HepG2 (cell line): ENCODE measurements at regions not wholly inside any gene's neighbourhood (a gene's known extent, or its start where the extent isn't known, plus 50 kb on each side); places are given as distances from the start of the nearest gene placed in this dataset.

ENCODE experiments used
- ATAC-seq: fragments of 200-7000 bp; cut with Tn5 transposase; 3 replicates; pipeline ENCODE4 v1.9.1; 2020; ENCODE audit warnings: mild to moderate bottlenecking, moderate library complexity
- BruUV-seq: library from RNA; stranded (reverse); fragments of 400-500 nt; replicated peaks from 2 replicates; lab custom pipeline; 2021; lab: Mats Ljungman, UMichigan
- CTCF ChIA-PET: fragments of 300-600 bp; formaldehyde crosslinking; extraction: SDS; loops from one replicate; lab custom pipeline; 2021; ENCODE audit warnings: low total read pairs, inconsistent platforms, low intra/inter-chr PET ratio; lab: Yijun Ruan, JAX
- POLR2A ChIA-PET: fragments of 350-600 bp; sonication (Branson Sonifier 250); formaldehyde crosslinking; loops from one replicate; lab custom pipeline; 2020; ENCODE audit warnings: antibody characterized with exemption, inconsistent platforms; lab: Yijun Ruan, JAX
- DNase-seq: peaks from one replicate; pipeline ENCODE4 v3.0.0-alpha.2; 2015; ENCODE audit warnings: low spot score
- FAIRE-seq: peaks from 3 replicates; lab custom pipeline; 2011; peaks lifted over from hg19 to GRCh38; lab: Jason Lieb, UNC
- H2AFZ ChIP-seq: one replicate; pipeline ENCODE4 v1.6.1; 2011; ENCODE audit warnings: low read length, inconsistent platforms
- H3K27ac ChIP-seq: fragments of 300-600 bp; 3 replicates; pipeline ENCODE4 v1.8.0; 2011; ENCODE audit warnings: mixed run types, mild to moderate bottlenecking, mixed read lengths, low read length, inconsistent platforms; ENCODE audit not compliant: insufficient read depth; ENCODE audit errors: extremely low read length
- H3K27me3 ChIP-seq, 2 experiments: fragments of 200-600 bp in 1 of 2; 2 replicates in 1 of 2; 3 replicates in 1 of 2; pipeline versions ENCODE4 v1.6.0 to v1.8.0; 2011; ENCODE audit warnings: low read length in 2 of 2, mild to moderate bottlenecking in 2 of 2, moderate library complexity in 2 of 2, inconsistent platforms in 1 of 2; ENCODE audit not compliant: insufficient read depth in 2 of 2, control insufficient read depth in 1 of 2
- H3K36me3 ChIP-seq, 2 experiments: fragments of 200-600 bp in 1 of 2; replicated peaks in 1 of 2; 2 replicates in 1 of 2; 3 replicates in 1 of 2; pipeline versions ENCODE4 v1.5.1 to v1.8.0; 2011; ENCODE audit warnings: low read length in 2 of 2, inconsistent platforms in 1 of 2; ENCODE audit not compliant: insufficient read depth in 2 of 2, control insufficient read depth in 1 of 2
- H3K4me1 ChIP-seq: 2 replicates; pipeline ENCODE4 v1.5.1; 2012; ENCODE audit warnings: low read length, inconsistent platforms; ENCODE audit not compliant: insufficient read depth
- H3K4me2 ChIP-seq: 2 replicates; pipeline ENCODE4 v1.6.0; 2011; ENCODE audit warnings: low read depth, low read length, inconsistent platforms
- H3K4me3 ChIP-seq, 3 experiments: fragments of 200-600 bp in 1 of 3; sonication (generic), shearing (Covaris generic) in 1 of 3; replicated peaks in 1 of 3; 2 replicates each; pipeline ENCODE4 v1.5.1; 2011 to 2016; ENCODE audit warnings: low read length in 3 of 3, inconsistent platforms in 2 of 3, low read depth in 2 of 3, mild to moderate bottlenecking in 2 of 3, control low read depth in 1 of 3, mixed read lengths in 1 of 3; ENCODE audit not compliant: insufficient read depth in 1 of 3
- H3K79me2 ChIP-seq: one replicate; pipeline ENCODE4 v1.6.1; 2011; ENCODE audit warnings: low read length, inconsistent platforms; ENCODE audit not compliant: insufficient read depth
- H3K9ac ChIP-seq: 2 replicates; pipeline ENCODE4 v1.6.0; 2011; ENCODE audit warnings: mild to moderate bottlenecking, low read depth, low read length, inconsistent platforms; ENCODE audit not compliant: insufficient read depth
- H3K9me3 ChIP-seq: 2 replicates; pipeline ENCODE4 v1.5.1; 2012; ENCODE audit warnings: mild to moderate bottlenecking, low read length
- H4K20me1 ChIP-seq: 2 replicates; pipeline ENCODE4 v1.6.0; 2011; ENCODE audit warnings: inconsistent platforms, mild to moderate bottlenecking, low read length, moderate library complexity; ENCODE audit not compliant: insufficient read depth
- ATF1 ChIP-seq: IDR thresholded peaks from 2 replicates; pipeline ENCODE4 v1.6.1; 2016; ENCODE audit warnings: mild to moderate bottlenecking, control low read depth
- MIER2 ChIP-seq: IDR thresholded peaks from 2 replicates; pipeline ENCODE4 v1.6.1; 2016; ENCODE audit warnings: missing biosample characterization, missing genetic modification reagents
- POLR2AphosphoS2 ChIP-seq: IDR thresholded peaks from 2 replicates; pipeline ENCODE4 v1.6.1; 2011; ENCODE audit warnings: low read depth, low read length, improper control_type of control experiment
- SP4 ChIP-seq: sonication (generic); formaldehyde crosslinking; IDR thresholded peaks from 2 replicates; pipeline ENCODE4 v1.8.1; 2023; ENCODE audit warnings: mild to moderate bottlenecking, missing genetic modification reagents
- TBX3 ChIP-seq: fragments of 450-650 bp; IDR thresholded peaks from 2 replicates; pipeline ENCODE4 v1.6.1; 2017; ENCODE audit warnings: antibody characterized with exemption, mild to moderate bottlenecking, inconsistent platforms, borderline replicate concordance
- WGBS: methylation state at CpG from one replicate; pipeline ENCODE4 v1.1.6; 2017; ENCODE audit warnings: low lambda C conversion rate; 5-methylcytosine and 5-hydroxymethylcytosine counted together
- in situ Hi-C: cut with HindIII; loops from 2 replicates; pipeline ENCODE4 v1.10.0; 2017; ENCODE audit warnings: low pct_unique_long_range_greater_than_20kb; ENCODE audit not compliant: extremely low pct_ligation_motif_present
- intact Hi-C: fragments of 100-400 bp; cut with micrococcal nuclease; formaldehyde crosslinking; loops from one replicate; pipeline ENCODE4 v1.10.0; 2022; ENCODE audit not compliant: unreplicated experiment
- TF ChIP-seq, protein P1 (sequence below): sonication (generic); formaldehyde crosslinking; IDR thresholded peaks from 2 replicates; pipeline ENCODE4 v1.9.0; 2022; ENCODE audit warnings: low read depth, missing genetic modification reagents
- TF ChIP-seq, protein P2 (sequence below): sonication (generic); formaldehyde crosslinking; IDR thresholded peaks from 2 replicates; pipeline ENCODE4 v1.4.0; 2020; ENCODE audit warnings: missing genetic modification reagents

DNA sequence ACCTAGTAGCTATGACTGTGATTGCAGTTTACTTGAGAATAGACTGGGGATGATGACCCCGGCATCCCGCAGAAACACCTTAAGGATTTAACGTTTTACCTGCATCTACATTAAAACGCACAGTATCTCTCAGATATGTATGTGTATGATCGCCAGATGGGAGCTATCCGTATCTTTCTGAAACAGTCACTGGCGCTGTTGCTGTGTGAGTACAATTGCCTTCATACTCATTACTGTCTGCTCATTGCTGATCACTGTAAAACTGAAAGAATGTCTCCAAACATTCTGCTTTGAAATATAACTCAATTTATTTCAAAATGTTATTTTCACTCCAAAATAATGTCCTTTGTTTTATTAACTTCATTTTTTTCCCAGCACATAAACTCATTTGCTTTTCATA lies 388.9 kb upstream of the AKR1E2 start:
- POLR2A ChIA-PET, result no interaction called here
- no peaks in the 10 kb centered on the region for H4K20me1 ChIP-seq
- DNase-seq, result no peak
- no peak overlapping the region for H3K27ac ChIP-seq
- no peak overlapping the region for H3K4me3 ChIP-seq
- no peaks in the 10 kb centered on the region for H3K4me1 ChIP-seq
- H3K9ac ChIP-seq, result no peak overlapping the region
- no peak overlapping the region for H2AFZ ChIP-seq
- intact Hi-C loops (no loop called here), in situ Hi-C loops (no loop called here)
- WGBS, result 4% methylated on average over 7 of the region's 7 CpGs
- H3K36me3 ChIP-seq, result no peaks in the 10 kb centered on the region
- no peak for ATAC-seq
- H3K79me2 ChIP-seq, result no peaks in the 10 kb centered on the region
- BruUV-seq, result no TSS peak
- CTCF ChIA-PET, result no interaction called here
- TF ChIP-seq, protein P1, sequence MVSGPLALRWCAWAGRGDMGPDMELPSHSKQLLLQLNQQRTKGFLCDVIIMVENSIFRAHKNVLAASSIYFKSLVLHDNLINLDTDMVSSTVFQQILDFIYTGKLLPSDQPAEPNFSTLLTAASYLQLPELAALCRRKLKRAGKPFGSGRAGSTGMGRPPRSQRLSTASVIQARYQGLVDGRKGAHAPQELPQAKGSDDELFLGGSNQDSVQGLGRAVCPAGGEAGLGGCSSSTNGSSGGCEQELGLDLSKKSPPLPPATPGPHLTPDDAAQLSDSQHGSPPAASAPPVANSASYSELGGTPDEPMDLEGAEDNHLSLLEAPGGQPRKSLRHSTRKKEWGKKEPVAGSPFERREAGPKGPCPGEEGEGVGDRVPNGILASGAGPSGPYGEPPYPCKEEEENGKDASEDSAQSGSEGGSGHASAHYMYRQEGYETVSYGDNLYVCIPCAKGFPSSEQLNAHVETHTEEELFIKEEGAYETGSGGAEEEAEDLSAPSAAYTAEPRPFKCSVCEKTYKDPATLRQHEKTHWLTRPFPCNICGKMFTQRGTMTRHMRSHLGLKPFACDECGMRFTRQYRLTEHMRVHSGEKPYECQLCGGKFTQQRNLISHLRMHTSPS (CRISPR knock-in tag), result no peak
- no peak for TF ChIP-seq TBX3
- TF ChIP-seq, protein P2, sequence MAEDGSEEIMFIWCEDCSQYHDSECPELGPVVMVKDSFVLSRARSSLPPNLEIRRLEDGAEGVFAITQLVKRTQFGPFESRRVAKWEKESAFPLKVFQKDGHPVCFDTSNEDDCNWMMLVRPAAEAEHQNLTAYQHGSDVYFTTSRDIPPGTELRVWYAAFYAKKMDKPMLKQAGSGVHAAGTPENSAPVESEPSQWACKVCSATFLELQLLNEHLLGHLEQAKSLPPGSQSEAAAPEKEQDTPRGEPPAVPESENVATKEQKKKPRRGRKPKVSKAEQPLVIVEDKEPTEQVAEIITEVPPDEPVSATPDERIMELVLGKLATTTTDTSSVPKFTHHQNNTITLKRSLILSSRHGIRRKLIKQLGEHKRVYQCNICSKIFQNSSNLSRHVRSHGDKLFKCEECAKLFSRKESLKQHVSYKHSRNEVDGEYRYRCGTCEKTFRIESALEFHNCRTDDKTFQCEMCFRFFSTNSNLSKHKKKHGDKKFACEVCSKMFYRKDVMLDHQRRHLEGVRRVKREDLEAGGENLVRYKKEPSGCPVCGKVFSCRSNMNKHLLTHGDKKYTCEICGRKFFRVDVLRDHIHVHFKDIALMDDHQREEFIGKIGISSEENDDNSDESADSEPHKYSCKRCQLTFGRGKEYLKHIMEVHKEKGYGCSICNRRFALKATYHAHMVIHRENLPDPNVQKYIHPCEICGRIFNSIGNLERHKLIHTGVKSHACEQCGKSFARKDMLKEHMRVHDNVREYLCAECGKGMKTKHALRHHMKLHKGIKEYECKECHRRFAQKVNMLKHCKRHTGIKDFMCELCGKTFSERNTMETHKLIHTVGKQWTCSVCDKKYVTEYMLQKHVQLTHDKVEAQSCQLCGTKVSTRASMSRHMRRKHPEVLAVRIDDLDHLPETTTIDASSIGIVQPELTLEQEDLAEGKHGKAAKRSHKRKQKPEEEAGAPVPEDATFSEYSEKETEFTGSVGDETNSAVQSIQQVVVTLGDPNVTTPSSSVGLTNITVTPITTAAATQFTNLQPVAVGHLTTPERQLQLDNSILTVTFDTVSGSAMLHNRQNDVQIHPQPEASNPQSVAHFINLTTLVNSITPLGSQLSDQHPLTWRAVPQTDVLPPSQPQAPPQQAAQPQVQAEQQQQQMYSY (CRISPR knock-in tag), result no peak
- no peak for TF ChIP-seq POLR2AphosphoS2
- TF ChIP-seq MIER2 (CRISPR knock-in tag), result no peak
- TF ChIP-seq ATF1 (CRISPR knock-in tag), result no peak
- TF ChIP-seq SP4, result no peak
- FAIRE-seq, result no peak
- H3K4me2 ChIP-seq, result no peak overlapping the region
- H3K9me3 ChIP-seq, result no peaks in the 10 kb centered on the region
- peaks cover 0 to 4% of the 10 kb centered on the region in 2 experiments; a peak in 1 of 5 replicates for H3K27me3 ChIP-seq
